ENCODE measurements at regions not wholly inside any gene's neighbourhood (a gene's known extent, or its start where the extent isn't known, plus 50 kb on each side); places are given as distances from the start of the nearest gene placed in this dataset.

GRCh38 chr6:104322841-104323240 is 536.9 kb downstream of the HACE1 start (continued):
- TF ChIP-seq NKRF (conservative IDR thresholded peaks at IDR 0.05): no peak
- no peak for TF ChIP-seq GATAD2B (conservative IDR thresholded peaks at IDR 0.05; ENCODE audit: low read depth)
- no peak for TF ChIP-seq CREB1 (IDR thresholded peaks at IDR 0.05; ENCODE audit: low read depth)

GRCh38 chr6:104321301-104321700 is 538.4 kb downstream of the HACE1 start:
- no peaks in the 10 kb centered on the region for H4K20me1 ChIP-seq (ENCODE audit: control insufficient read depth, insufficient read depth)
- no peaks in the 10 kb centered on the region for H3K9me3 ChIP-seq (replicated peaks; ENCODE audit: control insufficient read depth, insufficient read depth, low read length)
- POLR2A ChIA-PET: no interaction called here
- DNase-seq (ENCODE audit: low read depth, low spot score): no peak
- H3K9ac ChIP-seq (ENCODE audit: control insufficient read depth, insufficient read depth, low read length): no peak overlapping the region
- SMC1A ChIA-PET (ENCODE audit: uncharacterized antibody, unreplicated experiment): no interaction called here
- H3K79me2 ChIP-seq (ENCODE audit: control insufficient read depth, insufficient read depth, low read length): no peaks in the 10 kb centered on the region
- H3K36me3 ChIP-seq (ENCODE audit: control insufficient read depth in 2 of 2, insufficient read depth in 2 of 2, low read length in 1 of 2): no peaks in the 10 kb centered on the region
- CTCF ChIA-PET: no interaction called here
- no peak overlapping the region for H2AFZ ChIP-seq (ENCODE audit: control insufficient read depth, low read depth, low read length)
- no peak for ATAC-seq
- no peak for FAIRE-seq
- no peak overlapping the region for H3K4me2 ChIP-seq (ENCODE audit: control insufficient read depth, insufficient read depth)
- in situ Hi-C loops (cut with MboI) (no loop called here), intact Hi-C loops (cut with micrococcal nuclease; ENCODE audit: unreplicated experiment) (no loop called here)
- no TSS peak for BruUV-seq (replicated peaks)
- no peak for TF ChIP-seq CEBPB (IDR thresholded peaks at IDR 0.05; ENCODE audit: borderline replicate concordance in 1 of 2, low read depth in 2 of 2, low read length in 2 of 2)
- TF ChIP-seq ZNF207 (IDR thresholded peaks at IDR 0.05; ENCODE audit: borderline replicate concordance): no peak
- TF ChIP-seq STAT3 (IDR thresholded peaks at IDR 0.05; ENCODE audit: low read depth, low read length): no peak
- TF ChIP-seq POU2F2 (IDR thresholded peaks at IDR 0.05; ENCODE audit: borderline replicate concordance, low read depth, low read length): no peak
- no peak for TF ChIP-seq HDAC2 (IDR thresholded peaks at IDR 0.05)
- TF ChIP-seq ZSCAN29 (IDR thresholded peaks at IDR 0.05): no peak
- no peak for TF ChIP-seq NBN (IDR thresholded peaks at IDR 0.05)
- no peak for TF ChIP-seq MXI1 (IDR thresholded peaks at IDR 0.05; ENCODE audit: low read depth, low read length)
- TF ChIP-seq CBX3 (IDR thresholded peaks at IDR 0.05; ENCODE audit: borderline replicate concordance, low read depth): no peak
- no peak for TF ChIP-seq SMC3 (IDR thresholded peaks at IDR 0.05; ENCODE audit: borderline replicate concordance, low read length)
- TF ChIP-seq KAT2A (conservative IDR thresholded peaks at IDR 0.05; ENCODE audit: control insufficient read depth, low read depth, low read length): no peak
- no peak for TF ChIP-seq MTA3 (IDR thresholded peaks at IDR 0.05; ENCODE audit: borderline replicate concordance, low read length)
- TF ChIP-seq SREBF2 (IDR thresholded peaks at IDR 0.05; ENCODE audit: low read length): no peak
- no peak for TF ChIP-seq BHLHE40 (IDR thresholded peaks at IDR 0.05; ENCODE audit: borderline replicate concordance in 1 of 2, low read depth in 2 of 2, low read length in 1 of 2)
- no peaks in the 10 kb centered on the region for H3K4me1 ChIP-seq (ENCODE audit: control insufficient read depth, insufficient read depth, low read length)
- no peak overlapping the region for H3K27ac ChIP-seq (ENCODE audit: control insufficient read depth, insufficient read depth)
- H3K4me3 ChIP-seq: no peak overlapping the region
- RAD21 ChIA-PET (ENCODE audit: unreplicated experiment): no interaction called here
- 14% methylated on average over 1 of the region's 1 CpG for WGBS (ENCODE audit: insufficient coverage, insufficient replicate concordance, low lambda C conversion rate, missing lambda C conversion rate)
- no peaks in the 10 kb centered on the region; a peak in 1 of 4 replicates for H3K27me3 ChIP-seq (replicated peaks in 1 of 2; ENCODE audit: control insufficient read depth in 2 of 2, insufficient read depth in 2 of 2, low read length in 1 of 2)
